ENCODE measurements at regions not wholly inside any gene's neighbourhood (a gene's known extent, or its start where the extent isn't known, plus 50 kb on each side); places are given as distances from the start of the nearest gene placed in this dataset.

DNA sequence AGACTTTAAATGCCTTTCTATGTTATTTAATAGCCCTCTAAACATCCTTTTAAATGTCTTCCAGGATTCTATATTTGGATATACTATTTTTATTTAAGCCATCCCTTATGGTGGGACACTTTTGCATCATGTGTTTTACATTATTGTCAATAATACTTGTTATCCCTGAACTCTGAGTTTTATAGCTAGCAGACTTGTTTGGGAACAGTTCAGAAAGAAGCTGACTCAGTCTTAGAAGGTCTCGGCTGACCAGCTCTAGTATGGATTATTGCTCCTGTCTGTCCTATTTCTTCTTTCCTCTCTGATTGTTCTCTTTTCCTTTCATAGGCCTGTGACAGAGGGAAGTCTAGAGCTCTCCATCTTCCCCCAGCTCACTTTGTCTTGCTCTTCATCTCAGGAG lies 77.3 kb upstream of the CXCR4 start:
- TF ChIP-seq GATA2 (IDR thresholded peaks at IDR 0.05; ENCODE audit: low read depth, low read length): no peak
- TF ChIP-seq GATA3 (IDR thresholded peaks at IDR 0.05; ENCODE audit: low read depth, low read length): no peak

DNA sequence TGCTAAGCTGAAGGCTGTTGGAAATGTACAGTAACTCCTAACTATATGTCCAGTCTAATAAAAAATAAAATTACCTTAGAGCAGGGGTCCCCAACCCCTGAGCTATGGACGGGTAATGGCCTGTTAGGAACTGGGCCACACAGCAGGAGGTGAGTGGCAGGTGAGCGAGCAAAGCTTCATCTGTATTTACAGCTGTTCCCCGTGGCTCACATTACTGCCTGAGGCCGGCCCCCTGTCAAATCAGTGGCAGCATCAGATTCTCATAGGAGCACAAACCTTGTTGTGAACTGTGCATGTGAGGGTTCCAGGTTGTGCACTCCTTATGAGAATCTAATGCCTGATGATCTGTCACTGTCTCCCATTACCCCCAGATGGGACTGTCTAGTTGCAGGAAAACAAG lies 73.1 kb upstream of the CXCR4 start:
- TF ChIP-seq GATA3 (IDR thresholded peaks at IDR 0.05; ENCODE audit: low read depth, low read length) (no peak), GATA2 (IDR thresholded peaks at IDR 0.05; ENCODE audit: low read depth, low read length) (no peak)

DNA sequence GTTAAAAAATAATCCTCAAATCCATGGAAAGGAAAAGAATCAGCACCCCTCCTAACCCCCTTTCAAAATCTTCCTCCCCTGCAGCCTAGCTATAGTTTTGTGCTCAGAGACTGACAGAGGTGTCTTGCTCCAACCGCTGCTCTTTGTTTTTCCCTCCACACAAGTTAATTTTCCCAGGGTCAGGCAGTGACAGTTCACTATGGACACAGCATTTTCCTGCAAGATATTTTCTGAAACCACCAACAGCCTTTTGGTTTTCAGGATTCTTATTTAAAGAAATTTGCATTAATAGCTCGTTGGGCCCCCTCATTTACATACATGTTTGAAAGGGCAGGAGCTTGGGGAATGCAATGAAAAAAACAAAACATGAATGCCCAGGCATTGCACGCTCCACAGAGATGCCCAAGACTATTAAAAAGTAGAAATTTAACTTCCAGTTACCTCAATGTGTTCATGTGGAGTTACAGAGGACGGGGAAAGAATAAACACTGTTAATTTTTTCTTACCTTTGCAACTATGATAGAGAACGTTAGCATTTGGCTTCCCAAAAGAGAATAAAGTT lies 71.4 kb upstream of the CXCR4 start:
- no peak for TF ChIP-seq GATA2 (IDR thresholded peaks at IDR 0.05; ENCODE audit: low read depth, low read length)
- TF ChIP-seq GATA3 (IDR thresholded peaks at IDR 0.05; ENCODE audit: low read depth, low read length): no peak

DNA sequence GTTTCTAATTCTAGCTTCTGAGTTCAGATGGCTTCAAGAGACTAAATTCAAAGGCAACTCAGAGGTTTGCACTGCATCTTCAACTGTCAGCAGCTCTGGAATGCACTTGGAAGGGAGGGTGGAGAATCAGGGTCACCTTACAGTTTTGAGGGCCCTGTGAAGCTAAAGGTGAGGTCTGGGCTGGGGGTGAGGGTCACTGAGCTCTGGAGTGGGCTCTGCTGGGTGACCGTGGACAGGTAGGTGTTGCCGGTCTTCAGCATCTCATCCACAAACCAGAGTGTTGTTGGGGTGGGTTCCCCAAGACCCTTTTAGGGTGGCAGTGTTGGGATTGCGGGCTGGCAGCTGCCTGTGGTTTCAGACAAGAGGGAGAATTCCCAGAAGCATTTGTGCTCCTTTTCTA lies 70.1 kb upstream of the CXCR4 start:
- TF ChIP-seq GATA2 (IDR thresholded peaks at IDR 0.05; ENCODE audit: low read depth, low read length): no peak
- TF ChIP-seq GATA3 (IDR thresholded peaks at IDR 0.05; ENCODE audit: low read depth, low read length): no peak

DNA sequence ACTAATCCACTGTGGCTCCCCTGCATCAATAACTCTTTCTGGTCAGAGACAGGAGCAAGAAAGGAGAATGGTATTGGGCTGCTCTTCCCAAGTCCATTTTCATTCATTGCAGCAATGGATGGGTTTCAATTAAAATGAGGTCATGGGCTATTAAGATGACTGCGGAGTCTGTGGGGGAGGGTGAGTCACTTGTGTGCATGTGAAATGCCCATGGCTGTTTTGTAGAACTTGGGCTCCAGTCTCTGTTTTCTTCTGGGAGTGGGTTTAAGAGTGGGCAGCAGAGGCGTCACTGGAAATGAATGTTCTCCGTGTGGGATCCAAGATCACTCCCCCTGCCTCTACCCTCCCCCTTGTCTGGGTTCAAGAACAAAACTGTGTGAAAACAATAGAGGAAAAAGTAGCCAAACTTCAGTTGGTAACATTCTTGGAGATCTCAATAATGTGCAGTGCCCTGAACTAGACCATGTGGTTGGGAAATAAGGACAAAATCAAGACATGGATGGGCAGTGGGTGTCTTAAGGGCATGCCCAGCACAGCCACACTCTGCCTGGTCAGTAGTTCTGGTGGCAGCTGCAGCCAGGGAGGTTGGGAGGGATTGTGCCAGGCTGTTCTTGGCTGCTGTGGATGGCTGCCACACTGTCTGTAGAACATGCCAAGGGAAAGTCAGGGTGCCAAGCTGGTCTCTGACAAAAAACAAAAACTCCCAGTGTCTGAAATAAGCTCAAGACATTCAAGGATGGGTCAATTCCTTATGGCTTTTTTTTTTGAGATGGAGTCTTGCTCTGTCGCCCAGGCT lies 68.2 kb upstream of the CXCR4 start:
- TF ChIP-seq GATA2 (IDR thresholded peaks at IDR 0.05; ENCODE audit: low read depth, low read length): no peak
- no peak for TF ChIP-seq GATA3 (IDR thresholded peaks at IDR 0.05; ENCODE audit: low read depth, low read length)

GRCh38 chr2:136183097-136183496 lies 65.1 kb upstream of the CXCR4 start:
- no peak for TF ChIP-seq GATA2 (IDR thresholded peaks at IDR 0.05; ENCODE audit: low read depth, low read length)
- no peak for TF ChIP-seq GATA3 (IDR thresholded peaks at IDR 0.05; ENCODE audit: low read depth, low read length)

GRCh38 chr2:136182315-136182714 lies 64.4 kb upstream of the CXCR4 start:
- no peak for TF ChIP-seq GATA2 (IDR thresholded peaks at IDR 0.05; ENCODE audit: low read depth, low read length)
- TF ChIP-seq GATA3 (IDR thresholded peaks at IDR 0.05; ENCODE audit: low read depth, low read length): no peak

GRCh38 chr2:136179602-136179975 lies 61.6 kb upstream of the CXCR4 start:
- TF ChIP-seq GATA2 (IDR thresholded peaks at IDR 0.05; ENCODE audit: low read depth, low read length): no peak
- no peak for TF ChIP-seq GATA3 (IDR thresholded peaks at IDR 0.05; ENCODE audit: low read depth, low read length)

DNA sequence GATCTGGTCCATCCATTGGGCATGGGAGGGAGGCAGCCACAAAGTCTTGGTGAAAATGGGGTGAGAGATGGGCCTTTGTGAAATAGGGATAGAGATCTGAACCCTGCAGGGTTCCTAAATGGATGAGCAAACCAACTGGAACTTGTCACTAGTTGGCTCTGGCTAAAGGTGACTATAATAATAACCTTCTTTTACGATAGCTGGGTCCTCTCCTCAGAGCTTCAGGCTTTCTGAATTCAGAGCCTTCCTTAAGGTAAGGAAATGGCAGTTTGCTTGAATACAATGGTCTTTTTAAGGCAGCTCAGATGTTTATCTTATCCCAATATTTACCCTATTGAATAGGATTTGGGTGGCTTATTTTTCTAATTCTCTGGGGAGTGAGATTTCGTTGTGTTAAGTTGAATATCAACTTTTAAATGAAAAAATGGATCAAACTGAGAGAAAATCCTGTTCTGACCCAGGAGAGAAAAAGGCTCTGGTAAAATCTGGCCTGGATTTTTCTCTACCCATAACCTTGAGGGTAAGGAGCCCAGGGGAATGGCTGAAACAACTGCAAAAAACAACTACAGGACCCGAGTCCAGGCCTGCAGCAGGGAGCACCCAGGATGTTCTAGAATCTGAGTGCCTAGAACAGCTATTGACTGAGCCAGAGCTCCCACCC lies 61.1 kb upstream of the CXCR4 start:
- TF ChIP-seq GATA2 (IDR thresholded peaks at IDR 0.05; ENCODE audit: low read depth, low read length) (no peak), GATA3 (IDR thresholded peaks at IDR 0.05; ENCODE audit: low read depth, low read length) (no peak)

DNA sequence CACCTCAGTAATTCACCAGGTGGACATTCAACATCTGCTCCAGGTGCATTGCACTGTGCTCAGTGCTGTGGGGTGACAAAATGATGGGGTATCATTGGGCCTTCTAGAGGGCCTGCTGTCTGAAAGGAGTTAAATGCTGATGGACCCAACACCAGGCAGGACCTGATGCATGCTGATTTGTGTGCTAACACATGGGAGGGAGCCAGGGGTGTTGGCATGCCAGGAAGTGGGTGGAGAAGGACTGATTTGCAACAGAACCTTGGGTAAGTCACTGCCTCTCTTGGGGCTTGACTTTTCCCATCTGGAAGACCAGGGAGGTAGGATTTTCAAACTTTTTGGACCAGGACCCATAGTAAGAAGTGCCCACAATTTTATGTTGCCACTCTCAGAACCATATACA lies 57.9 kb upstream of the CXCR4 start:
- TF ChIP-seq GATA2 (IDR thresholded peaks at IDR 0.05; ENCODE audit: low read depth, low read length) (no peak), GATA3 (IDR thresholded peaks at IDR 0.05; ENCODE audit: low read depth, low read length) (no peak)

DNA sequence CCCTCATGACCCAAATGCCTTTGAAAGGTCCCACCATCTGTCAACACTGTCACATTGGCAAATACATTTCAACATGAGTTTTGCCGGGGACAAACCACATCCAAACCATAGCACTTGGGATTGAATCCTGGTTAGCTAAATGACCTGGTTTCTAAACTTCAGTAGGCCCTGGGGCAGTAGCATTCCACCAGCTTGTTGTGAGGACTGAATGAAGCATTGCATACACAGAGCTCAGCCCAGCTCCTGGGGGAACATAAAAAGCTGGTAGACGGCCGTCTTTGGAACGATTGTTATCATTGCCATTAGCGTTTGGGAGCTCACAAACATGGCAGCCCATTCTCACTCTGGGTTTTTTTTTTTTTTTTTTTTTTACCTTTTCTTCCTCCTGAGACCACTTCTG lies 57.5 kb upstream of the CXCR4 start:
- TF ChIP-seq GATA2 (IDR thresholded peaks at IDR 0.05; ENCODE audit: low read depth, low read length): no peak
- TF ChIP-seq GATA3 (IDR thresholded peaks at IDR 0.05; ENCODE audit: low read depth, low read length): no peak

DNA sequence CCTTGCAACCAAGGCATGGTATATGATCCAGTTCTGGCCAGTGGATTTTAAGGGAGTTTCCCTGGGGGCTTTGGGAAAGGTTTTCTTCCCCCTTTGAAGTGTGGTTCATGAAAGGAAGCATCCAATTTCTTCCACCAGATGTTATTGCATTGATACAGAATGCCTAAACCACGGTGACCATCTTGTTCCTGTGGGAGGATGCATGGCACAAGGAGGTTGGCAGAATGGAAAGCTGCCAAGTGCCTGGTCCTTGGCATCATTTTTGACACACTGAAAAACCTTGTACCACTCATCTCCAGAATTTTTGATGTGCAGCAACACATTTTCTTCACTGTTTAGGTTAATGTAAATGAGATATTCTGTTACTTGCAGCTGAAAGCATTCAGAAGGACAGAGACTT lies 55.2 kb upstream of the CXCR4 start:
- no peak for TF ChIP-seq GATA3 (IDR thresholded peaks at IDR 0.05; ENCODE audit: low read depth, low read length)
- no peak for TF ChIP-seq GATA2 (IDR thresholded peaks at IDR 0.05; ENCODE audit: low read depth, low read length)

GRCh38 chr2:136171223-136171622 lies 53.3 kb upstream of the CXCR4 start:
- TF ChIP-seq GATA3 (IDR thresholded peaks at IDR 0.05; ENCODE audit: low read depth, low read length) (no peak), GATA2 (IDR thresholded peaks at IDR 0.05; ENCODE audit: low read depth, low read length) (no peak)

GRCh38 chr2:136168720-136169119 lies 50.8 kb upstream of the CXCR4 start:
- TF ChIP-seq GATA3 (IDR thresholded peaks at IDR 0.05; ENCODE audit: low read depth, low read length): no peak
- no peak for TF ChIP-seq GATA2 (IDR thresholded peaks at IDR 0.05; ENCODE audit: low read depth, low read length)

Measured in SH-SY5Y (cell line).